Prostate gland (tissue), 2 donors: ENCODE measurements at regions not wholly inside any gene's neighbourhood (a gene's known extent, or its start where the extent isn't known, plus 50 kb on each side); places are given as distances from the start of the nearest gene placed in this dataset.

ENCODE experiments used
- CTCF ChIP-seq, 4 experiments: fragments of 200-600 bp in 2 of 4; fragments of 450-650 bp in 2 of 4; sonication (generic) in 2 of 4; IDR thresholded peaks; 1 replicate in 3 of 4; 2 replicates in 1 of 4; pipeline ENCODE4 v1.5.1; 2016 to 2019; ENCODE audit warnings: antibody characterized with exemption in 4 of 4, mild to moderate bottlenecking in 2 of 4, moderate library complexity in 2 of 4
- POLR2A ChIP-seq: fragments of 450-650 bp; IDR thresholded peaks from one replicate; pipeline ENCODE4 v1.6.1; 2016; ENCODE audit warnings: antibody characterized with exemption, mild to moderate bottlenecking
- POLR2AphosphoS5 ChIP-seq: sonication (generic); formaldehyde crosslinking; IDR thresholded peaks from one replicate; pipeline ENCODE4 v1.6.1; 2017; ENCODE audit warnings: antibody characterized with exemption

DNA sequence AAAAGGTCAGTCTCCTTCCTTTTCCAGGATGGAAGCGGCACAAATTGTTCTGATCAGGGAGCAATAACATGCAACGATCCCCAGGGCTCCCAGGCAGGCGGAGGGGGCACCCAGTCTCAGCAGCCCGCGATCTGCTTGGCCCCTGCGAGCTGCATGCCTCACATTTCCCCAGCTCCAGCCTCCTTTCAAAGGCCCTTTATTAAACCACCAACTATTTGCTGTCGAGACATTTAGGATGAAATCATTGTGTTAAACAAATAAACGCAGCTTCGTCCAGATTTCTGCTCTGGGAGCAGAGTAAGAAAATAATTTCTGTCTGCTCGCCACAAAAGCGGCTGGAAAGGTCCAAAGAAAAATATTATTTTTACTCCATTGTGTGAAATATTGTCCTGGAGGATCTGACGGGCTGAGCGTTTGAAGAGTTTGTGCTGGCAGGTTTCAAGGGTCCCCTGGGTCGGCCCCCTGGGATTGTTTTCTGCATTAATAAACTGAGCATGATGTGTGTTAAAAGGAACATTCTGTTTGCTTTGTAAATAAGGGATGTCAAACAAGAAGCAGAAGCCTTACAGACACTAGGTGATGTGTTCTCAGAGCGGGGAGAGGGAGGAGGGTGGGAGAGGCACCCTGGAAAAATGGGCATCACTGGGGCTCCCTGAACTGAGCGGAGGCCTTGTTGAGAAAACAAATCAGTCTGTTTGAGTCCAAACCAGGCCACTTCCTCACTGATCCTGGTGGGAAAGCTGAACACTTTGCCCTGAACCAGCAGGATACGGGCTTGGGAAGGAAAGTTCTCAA, 110.1 kb downstream of the FOXD1 start:
- TF ChIP-seq POLR2A (no peak), CTCF (IDR thresholded peaks at IDR 0.05) (no peak), POLR2AphosphoS5 (no peak)
